ENCODE measurements at regions not wholly inside any gene's neighbourhood (a gene's known extent, or its start where the extent isn't known, plus 50 kb on each side); places are given as distances from the start of the nearest gene placed in this dataset.
"Not testable (repeated sequence)": the region's sequence is repeated elsewhere in the genome, so short reads cannot be mapped to it uniquely, and the experiment has no call there.

DNA sequence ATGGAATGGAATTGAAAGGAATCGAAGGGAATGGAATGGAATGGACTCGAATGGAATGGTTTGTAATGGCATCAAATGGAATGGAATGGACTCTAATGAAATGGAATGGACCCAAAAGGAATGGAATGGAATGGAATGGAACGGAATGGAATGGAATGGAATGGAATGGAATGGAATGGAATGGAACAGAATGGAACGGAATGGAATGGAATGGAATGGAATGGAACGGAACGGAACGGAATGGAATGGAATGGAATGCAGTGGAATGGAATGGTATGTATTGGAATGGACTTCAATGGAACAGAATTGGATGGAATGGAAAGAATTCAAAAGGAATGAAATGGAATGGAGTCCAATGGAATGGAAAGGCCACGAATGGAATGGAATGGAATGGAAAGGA is 240.0 kb downstream of the CCT8L2 start:
- dilution Hi-C loops (cut with MboI; ENCODE audit: extremely low pct_ligation_motif_present, low sequenced_read_pairs); H4K20me1 ChIP-seq (ENCODE audit: control insufficient read depth, extremely low read depth, insufficient read depth, low read length): not testable (repeated sequence)

DNA sequence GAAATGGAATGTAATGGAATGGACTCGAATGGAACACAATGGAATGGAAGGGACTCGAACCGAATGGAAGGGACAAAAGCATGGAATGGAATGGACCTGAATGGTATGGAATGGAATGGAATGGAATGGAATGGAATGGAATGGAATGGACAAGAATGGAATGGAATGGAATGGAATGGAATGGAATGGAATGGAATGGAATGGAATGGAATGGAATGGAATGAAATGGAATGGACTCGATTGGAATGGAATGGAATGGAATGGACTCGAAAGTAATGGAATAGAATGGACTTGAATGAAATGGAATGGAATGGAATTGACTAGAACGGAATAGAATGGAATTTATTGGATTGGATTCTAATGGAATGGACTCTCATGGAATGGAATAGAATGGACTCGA is 245.5 kb downstream of the CCT8L2 start:
- dilution Hi-C loops (cut with MboI; ENCODE audit: extremely low pct_ligation_motif_present, low sequenced_read_pairs); H3K4me2 ChIP-seq (ENCODE audit: control insufficient read depth, extremely low read depth, insufficient read depth, low read depth, low read length); H3K9ac ChIP-seq (ENCODE audit: control insufficient read depth, extremely low read depth, insufficient read depth, low read length); FAIRE-seq; H3K9me1 ChIP-seq (ENCODE audit: control insufficient read depth, extremely low read depth, insufficient read depth, low read length); H3K27ac ChIP-seq (ENCODE audit: control insufficient read depth, insufficient read depth, low read length); H4K20me1 ChIP-seq (ENCODE audit: control insufficient read depth, extremely low read depth, insufficient read depth, low read length); H3K9me3 ChIP-seq (ENCODE audit: control insufficient read depth, low read depth, low read length); H2AFZ ChIP-seq (ENCODE audit: control insufficient read depth, low read length); H3K4me3 ChIP-seq (ENCODE audit: control insufficient read depth in 2 of 3, extremely low read depth in 1 of 3, insufficient read depth in 2 of 3, low read depth in 1 of 3, low read length in 3 of 3); DNase-seq (ENCODE audit: low read depth, low spot score); H3K27me3 ChIP-seq (ENCODE audit: control insufficient read depth, extremely low read depth, insufficient read depth, low read length); H3K4me1 ChIP-seq (ENCODE audit: control insufficient read depth, extremely low read depth, insufficient read depth, low read length); H3K36me3 ChIP-seq (ENCODE audit: control insufficient read depth in 2 of 2, extremely low read depth in 1 of 2, insufficient read depth in 2 of 2, low read length in 2 of 2); H3K79me2 ChIP-seq (ENCODE audit: control insufficient read depth, insufficient read depth, low read length): not testable (repeated sequence)

More for the DNA sequence above, 240.0 kb downstream of the CCT8L2 start:
- H3K4me1 ChIP-seq (ENCODE audit: control insufficient read depth, extremely low read depth, insufficient read depth, low read length); H3K27ac ChIP-seq (ENCODE audit: control insufficient read depth, insufficient read depth, low read length); DNase-seq (ENCODE audit: low read depth, low spot score); H3K27me3 ChIP-seq (ENCODE audit: control insufficient read depth, extremely low read depth, insufficient read depth, low read length); H3K79me2 ChIP-seq (ENCODE audit: control insufficient read depth, insufficient read depth, low read length); H2AFZ ChIP-seq (ENCODE audit: control insufficient read depth, low read length); H3K36me3 ChIP-seq (ENCODE audit: control insufficient read depth in 2 of 2, extremely low read depth in 1 of 2, insufficient read depth in 2 of 2, low read length in 2 of 2); H3K4me2 ChIP-seq (ENCODE audit: control insufficient read depth, extremely low read depth, insufficient read depth, low read depth, low read length); H3K4me3 ChIP-seq (ENCODE audit: control insufficient read depth in 2 of 3, extremely low read depth in 1 of 3, insufficient read depth in 2 of 3, low read depth in 1 of 3, low read length in 3 of 3); FAIRE-seq; H3K9me1 ChIP-seq (ENCODE audit: control insufficient read depth, extremely low read depth, insufficient read depth, low read length); H3K9ac ChIP-seq (ENCODE audit: control insufficient read depth, extremely low read depth, insufficient read depth, low read length); H3K9me3 ChIP-seq (ENCODE audit: control insufficient read depth, low read depth, low read length): not testable (repeated sequence)

DNA sequence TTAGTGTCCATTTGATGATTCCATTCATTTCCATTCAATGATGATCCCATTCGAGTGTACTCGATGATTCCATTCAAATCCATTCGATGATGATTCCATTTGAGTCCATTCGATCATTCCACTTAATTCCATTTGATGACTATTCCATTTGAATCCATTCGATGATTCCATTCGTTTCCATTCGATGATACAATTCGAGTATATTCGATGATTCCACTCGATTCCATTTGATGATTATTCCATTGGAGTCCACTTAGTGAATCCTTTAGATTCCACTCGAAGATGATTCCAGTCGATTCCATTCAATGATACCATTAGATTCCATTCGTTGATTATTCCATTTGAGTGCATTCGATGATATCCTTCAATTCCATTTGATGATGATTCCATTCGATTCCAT is 277.0 kb downstream of the CCT8L2 start:
- H3K79me2 ChIP-seq (ENCODE audit: control insufficient read depth, insufficient read depth, low read length); H2AFZ ChIP-seq (ENCODE audit: control insufficient read depth, low read length); H3K27me3 ChIP-seq (ENCODE audit: control insufficient read depth, extremely low read depth, insufficient read depth, low read length); DNase-seq (ENCODE audit: low read depth, low spot score); H3K36me3 ChIP-seq (ENCODE audit: control insufficient read depth in 2 of 2, extremely low read depth in 1 of 2, insufficient read depth in 2 of 2, low read length in 2 of 2); H4K20me1 ChIP-seq (ENCODE audit: control insufficient read depth, extremely low read depth, insufficient read depth, low read length); H3K27ac ChIP-seq (ENCODE audit: control insufficient read depth, insufficient read depth, low read length); FAIRE-seq; H3K9ac ChIP-seq (ENCODE audit: control insufficient read depth, extremely low read depth, insufficient read depth, low read length); H3K4me2 ChIP-seq (ENCODE audit: control insufficient read depth, extremely low read depth, insufficient read depth, low read depth, low read length); H3K4me1 ChIP-seq (ENCODE audit: control insufficient read depth, extremely low read depth, insufficient read depth, low read length); H3K9me3 ChIP-seq (ENCODE audit: control insufficient read depth, low read depth, low read length); dilution Hi-C loops (cut with MboI; ENCODE audit: extremely low pct_ligation_motif_present, low sequenced_read_pairs); H3K4me3 ChIP-seq (ENCODE audit: control insufficient read depth in 2 of 3, extremely low read depth in 1 of 3, insufficient read depth in 2 of 3, low read depth in 1 of 3, low read length in 3 of 3); H3K9me1 ChIP-seq (ENCODE audit: control insufficient read depth, extremely low read depth, insufficient read depth, low read length): not testable (repeated sequence)

Small RNA genes in the stretch of these regions (small RNA-seq; reads per million reads assigned to genes)
- gene AC137499.1 (ENCODE audit: insufficient read length in 3 of 3, low read depth in 3 of 3, low replicate concordance in 1 of 3), result 0 reads per million in 3 experiments
